Osteoblast (primary cell): ENCODE measurements at regions not wholly inside any gene's neighbourhood (a gene's known extent, or its start where the extent isn't known, plus 50 kb on each side); places are given as distances from the start of the nearest gene placed in this dataset. TPM values are rescaled to one million over a fixed set of nuclear protein-coding genes. Genes with fewer than 3 reads are reported as not detected.

Source experiments
- DNase-seq: peaks from one replicate; pipeline ENCODE4 v3.0.0; 2011; ENCODE audit warnings: low spot score, mixed read lengths; ENCODE audit not compliant: insufficient read length; ENCODE audit errors: missing footprints
- H2AFZ ChIP-seq: 2 replicates; pipeline ENCODE4 v1.6.0; 2011; ENCODE audit warnings: mild to moderate bottlenecking, low read length
- H3K27ac ChIP-seq: 2 replicates; pipeline ENCODE4 v1.5.1; 2011; ENCODE audit warnings: mild to moderate bottlenecking, low read depth, low read length, moderate library complexity
- H3K27me3 ChIP-seq: 2 replicates; pipeline ENCODE4 v1.6.0; 2012; ENCODE audit warnings: mild to moderate bottlenecking, control low read depth, inconsistent platforms, low read length, moderate library complexity; ENCODE audit not compliant: insufficient read depth
- H3K36me3 ChIP-seq: 2 replicates; pipeline ENCODE4 v1.5.1; 2011; ENCODE audit warnings: mild to moderate bottlenecking, low read length, control low read depth, moderate library complexity; ENCODE audit not compliant: insufficient read depth
- H3K4me1 ChIP-seq: 2 replicates; pipeline ENCODE4 v1.5.1; 2011; ENCODE audit warnings: mild to moderate bottlenecking, low read length, control low read depth, moderate library complexity; ENCODE audit not compliant: insufficient read depth
- H3K4me2 ChIP-seq: 2 replicates; pipeline ENCODE4 v1.6.0; 2011; ENCODE audit warnings: mild to moderate bottlenecking, low read length; ENCODE audit not compliant: insufficient read depth
- H3K4me3 ChIP-seq: fragments of 200-600 bp; sonication (generic); 3 replicates; pipeline ENCODE4 v1.5.1; 2012; ENCODE audit warnings: mild to moderate bottlenecking, low read length, inconsistent platforms; ENCODE audit not compliant: insufficient read depth
- H3K79me2 ChIP-seq: 2 replicates; pipeline ENCODE4 v1.6.0; 2012; ENCODE audit warnings: mild to moderate bottlenecking, low read length, control low read depth, inconsistent platforms; ENCODE audit not compliant: insufficient read depth
- H3K9me3 ChIP-seq: 2 replicates; pipeline ENCODE4 v1.5.1; 2011; ENCODE audit warnings: low read depth, low read length, control low read depth
- H4K20me1 ChIP-seq: 2 replicates; pipeline ENCODE4 v1.6.0; 2012; ENCODE audit warnings: mild to moderate bottlenecking, low read length, control low read depth; ENCODE audit not compliant: insufficient read depth
- small RNA-seq: library from RNA; depleted of rRNA; stranded (forward); fragments of <200 nt; gene quantifications from one replicate; pipeline ENCODE3, GENCODE V24; 2012
- TF ChIP-seq, protein P1 (sequence below): IDR thresholded peaks from 2 replicates; pipeline ENCODE4 v1.5.1; 2011; ENCODE audit warnings: mild to moderate bottlenecking, low read depth, low read length, moderate library complexity; ENCODE audit errors: extremely low read depth

DNA sequence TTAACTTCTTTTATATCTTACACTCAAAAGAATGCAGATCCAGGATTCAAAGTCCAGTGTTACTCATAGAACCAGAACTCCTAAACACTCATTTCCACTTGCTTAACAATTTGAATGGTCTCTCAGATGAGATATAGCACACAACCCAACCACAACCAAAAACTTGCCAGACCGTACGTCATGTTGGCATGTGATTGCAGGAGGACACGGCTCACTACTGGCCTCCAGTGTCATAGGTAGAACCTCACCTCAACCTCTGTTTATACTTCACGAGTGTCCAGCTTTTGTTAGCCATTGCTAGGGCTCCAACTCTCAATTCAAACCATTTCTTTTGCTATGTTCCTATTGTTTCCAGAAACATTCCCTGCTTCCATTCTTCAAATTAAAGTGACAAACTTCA, 58.5 kb upstream of the PDGFD start:
- TF ChIP-seq, protein P1, sequence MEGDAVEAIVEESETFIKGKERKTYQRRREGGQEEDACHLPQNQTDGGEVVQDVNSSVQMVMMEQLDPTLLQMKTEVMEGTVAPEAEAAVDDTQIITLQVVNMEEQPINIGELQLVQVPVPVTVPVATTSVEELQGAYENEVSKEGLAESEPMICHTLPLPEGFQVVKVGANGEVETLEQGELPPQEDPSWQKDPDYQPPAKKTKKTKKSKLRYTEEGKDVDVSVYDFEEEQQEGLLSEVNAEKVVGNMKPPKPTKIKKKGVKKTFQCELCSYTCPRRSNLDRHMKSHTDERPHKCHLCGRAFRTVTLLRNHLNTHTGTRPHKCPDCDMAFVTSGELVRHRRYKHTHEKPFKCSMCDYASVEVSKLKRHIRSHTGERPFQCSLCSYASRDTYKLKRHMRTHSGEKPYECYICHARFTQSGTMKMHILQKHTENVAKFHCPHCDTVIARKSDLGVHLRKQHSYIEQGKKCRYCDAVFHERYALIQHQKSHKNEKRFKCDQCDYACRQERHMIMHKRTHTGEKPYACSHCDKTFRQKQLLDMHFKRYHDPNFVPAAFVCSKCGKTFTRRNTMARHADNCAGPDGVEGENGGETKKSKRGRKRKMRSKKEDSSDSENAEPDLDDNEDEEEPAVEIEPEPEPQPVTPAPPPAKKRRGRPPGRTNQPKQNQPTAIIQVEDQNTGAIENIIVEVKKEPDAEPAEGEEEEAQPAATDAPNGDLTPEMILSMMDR = no peak
- H3K79me2 ChIP-seq = no peaks in the 10 kb centered on the region

DNA sequence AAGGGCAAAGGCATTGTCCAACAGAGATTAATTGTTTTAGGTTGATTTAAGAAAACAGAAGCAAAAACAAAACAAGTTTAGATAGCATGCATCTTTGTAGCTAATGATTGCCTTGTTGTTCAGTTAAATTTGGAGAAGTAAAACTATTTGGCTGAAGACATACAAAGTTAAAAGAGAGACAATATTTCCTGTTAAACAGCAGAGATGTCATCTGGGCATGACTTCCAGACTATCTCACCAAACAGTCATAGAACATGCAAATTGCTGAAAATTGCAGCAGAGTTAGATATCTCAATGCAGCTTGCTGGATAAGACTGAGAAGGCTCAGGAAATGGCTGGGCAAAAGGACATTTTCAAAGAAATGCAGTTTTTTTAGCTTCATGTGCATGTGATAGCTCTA, 57.5 kb upstream of the PDGFD start:
- Histone ChIP-seq H3K4me1 (no peaks in the 10 kb centered on the region), H3K9me3 (no peaks in the 10 kb centered on the region), H3K4me3 (no peak overlapping the region), H3K79me2 (no peaks in the 10 kb centered on the region), H4K20me1 (no peaks in the 10 kb centered on the region), H2AFZ (no peak overlapping the region), H3K27ac (no peak overlapping the region), H3K4me2 (no peak overlapping the region), H3K27me3 (no peaks in the 10 kb centered on the region), H3K36me3 (no peaks in the 10 kb centered on the region)
- no peak for DNase-seq
- TF ChIP-seq, protein P1 = no peak

More for the DNA sequence above, 58.5 kb upstream of the PDGFD start:
- H3K4me2 ChIP-seq = no peak overlapping the region
- H2AFZ ChIP-seq = no peak overlapping the region
- H3K4me1 ChIP-seq = no peaks in the 10 kb centered on the region
- H4K20me1 ChIP-seq = no peaks in the 10 kb centered on the region
- no peaks in the 10 kb centered on the region for H3K9me3 ChIP-seq
- no peak overlapping the region for H3K4me3 ChIP-seq
- H3K36me3 ChIP-seq = no peaks in the 10 kb centered on the region
- H3K27me3 ChIP-seq = no peaks in the 10 kb centered on the region
- H3K27ac ChIP-seq = no peak overlapping the region
- no peak for DNase-seq

DNA sequence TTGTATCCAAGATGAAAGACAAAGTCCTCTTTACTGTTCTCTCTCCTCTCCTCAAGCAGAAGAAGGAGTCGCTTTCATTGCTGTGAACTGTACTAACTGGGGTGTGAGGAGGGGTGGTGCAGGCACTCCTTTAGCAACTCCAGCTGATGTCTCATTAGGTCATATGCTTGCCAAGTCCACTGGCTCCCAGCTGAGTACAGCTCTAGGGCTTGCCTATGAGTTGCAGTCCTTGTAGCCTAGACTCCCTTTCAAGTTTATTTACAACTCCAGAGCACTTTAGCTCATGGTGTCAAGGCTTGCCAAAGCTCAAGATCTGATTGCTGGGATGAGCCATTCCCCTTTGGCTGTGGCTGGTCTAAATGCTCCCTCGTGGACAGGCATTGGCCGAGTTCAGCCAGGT, 55.1 kb upstream of the PDGFD start:
- no peaks in the 10 kb centered on the region for H3K4me1 ChIP-seq
- no peaks in the 10 kb centered on the region for H3K9me3 ChIP-seq
- H3K27me3 ChIP-seq = no peaks in the 10 kb centered on the region
- H3K79me2 ChIP-seq = no peaks in the 10 kb centered on the region
- TF ChIP-seq, protein P1 = no peak
- H3K4me3 ChIP-seq = no peak overlapping the region
- DNase-seq = no peak
- no peaks in the 10 kb centered on the region for H3K36me3 ChIP-seq
- no peak overlapping the region for H2AFZ ChIP-seq
- H3K27ac ChIP-seq = no peak overlapping the region
- H4K20me1 ChIP-seq = no peaks in the 10 kb centered on the region
- no peak overlapping the region for H3K4me2 ChIP-seq

DNA sequence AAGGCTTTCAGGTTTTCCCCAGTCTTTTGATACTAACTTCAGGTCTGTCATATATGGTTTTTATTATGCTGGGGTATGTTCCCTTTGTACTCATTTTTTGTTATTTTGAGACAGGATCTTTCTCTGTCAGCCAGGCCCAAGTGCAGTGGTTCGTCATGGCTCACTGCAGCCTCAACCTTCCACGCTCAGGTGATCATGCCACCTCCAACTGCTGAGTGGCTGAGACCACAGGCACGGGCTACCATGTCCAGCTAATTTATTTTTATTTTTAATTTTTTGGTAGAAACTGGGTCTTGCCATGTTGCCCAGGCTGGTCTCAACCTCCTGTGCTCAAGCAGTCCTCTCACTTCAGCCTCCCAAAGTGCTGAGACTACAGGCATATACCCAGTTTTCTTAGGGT, 50.6 kb upstream of the PDGFD start:
- Histone ChIP-seq H3K4me1 (no peaks in the 10 kb centered on the region), H2AFZ (no peak overlapping the region), H3K36me3 (no peaks in the 10 kb centered on the region), H3K79me2 (no peaks in the 10 kb centered on the region), H3K27me3 (no peaks in the 10 kb centered on the region), H4K20me1 (no peaks in the 10 kb centered on the region), H3K27ac (no peak overlapping the region), H3K4me2 (no peak overlapping the region), H3K4me3 (no peak overlapping the region), H3K9me3 (no peaks in the 10 kb centered on the region)
- no peak for DNase-seq
- TF ChIP-seq, protein P1 = no peak

Small RNA genes in the stretch of these regions (small RNA-seq; reads per million reads assigned to genes)
- gene AP001485.1 (not detected), gene MIR7641-1 (not detected)
